H9 (cell line): ENCODE measurements at regions not wholly inside any gene's neighbourhood (a gene's known extent, or its start where the extent isn't known, plus 50 kb on each side); places are given as distances from the start of the nearest gene placed in this dataset.

Experiments used
- DNase-seq: peaks from one replicate; pipeline ENCODE4 v3.0.0-alpha.2; 2017
- H2AFZ ChIP-seq: one replicate; pipeline ENCODE4 v1.6.1; 2013; ENCODE audit warnings: mild to moderate bottlenecking, low read length, control low read depth, moderate library complexity
- H2AK5ac ChIP-seq: 2 replicates; pipeline ENCODE4 v1.6.1; 2013; ENCODE audit warnings: low read length, control low read depth, mixed read lengths; ENCODE audit not compliant: insufficient read length
- H2BK120ac ChIP-seq: one replicate; pipeline ENCODE4 v1.6.1; 2013; ENCODE audit warnings: low read depth, mild to moderate bottlenecking, low read length, control low read depth, inconsistent platforms; ENCODE audit not compliant: poor library complexity, severe bottlenecking
- H2BK12ac ChIP-seq: 2 replicates; pipeline ENCODE4 v1.6.1; 2013; ENCODE audit warnings: low read length, control low read depth, mixed read lengths, low read depth; ENCODE audit not compliant: insufficient read length
- H2BK15ac ChIP-seq: 2 replicates; pipeline ENCODE4 v1.6.1; 2013; ENCODE audit warnings: low read depth, low read length, control low read depth
- H2BK20ac ChIP-seq: one replicate; pipeline ENCODE4 v1.6.1; 2013; ENCODE audit warnings: low read depth, mild to moderate bottlenecking, low read length, control low read depth, inconsistent platforms; ENCODE audit not compliant: poor library complexity, severe bottlenecking
- H2BK5ac ChIP-seq: 2 replicates; pipeline ENCODE4 v1.6.1; 2013; ENCODE audit warnings: low read length, control low read depth, mixed read lengths; ENCODE audit not compliant: insufficient read length
- H3K14ac ChIP-seq: 2 replicates; pipeline ENCODE4 v1.6.1; 2013; ENCODE audit warnings: low read length, control low read depth; ENCODE audit not compliant: insufficient read depth
- H3K18ac ChIP-seq: 2 replicates; pipeline ENCODE4 v1.6.1; 2013; ENCODE audit warnings: low read depth, mild to moderate bottlenecking, mixed read lengths, low read length, control low read depth; ENCODE audit not compliant: insufficient read length
- H3K23ac ChIP-seq: 2 replicates; pipeline ENCODE4 v1.6.1; 2013; ENCODE audit warnings: low read length, control low read depth, mixed read lengths, low read depth; ENCODE audit not compliant: insufficient read length
- H3K23me2 ChIP-seq: 2 replicates; pipeline ENCODE4 v1.6.1; 2013; ENCODE audit warnings: low read depth, mild to moderate bottlenecking, mixed read lengths, low read length, control low read depth; ENCODE audit not compliant: insufficient read length, poor library complexity, severe bottlenecking
- H3K27ac ChIP-seq: 2 replicates; pipeline ENCODE4 v1.5.1; 2013; ENCODE audit warnings: low read length, control low read depth, mixed read lengths, low read depth; ENCODE audit not compliant: insufficient read length
- H3K27me3 ChIP-seq: 2 replicates; pipeline ENCODE4 v1.6.1; 2013; ENCODE audit warnings: low read length, control low read depth, inconsistent platforms; ENCODE audit not compliant: insufficient read depth
- H3K4ac ChIP-seq: 2 replicates; pipeline ENCODE4 v1.6.1; 2013; ENCODE audit warnings: low read depth, mild to moderate bottlenecking, control low read depth, inconsistent platforms, low read length, moderate library complexity
- H3K4me1 ChIP-seq: 2 replicates; pipeline ENCODE4 v1.6.1; 2013; ENCODE audit warnings: low read length, control low read depth, inconsistent platforms; ENCODE audit not compliant: insufficient read depth
- H3K4me2 ChIP-seq: 2 replicates; pipeline ENCODE4 v1.6.1; 2013; ENCODE audit warnings: low read length, control low read depth, mixed read lengths; ENCODE audit not compliant: insufficient read length, insufficient read depth
- H3K56ac ChIP-seq: 2 replicates; pipeline ENCODE4 v1.6.1; 2013; ENCODE audit warnings: low read depth, mild to moderate bottlenecking, mixed read lengths, low read length, control low read depth; ENCODE audit not compliant: insufficient read length
- H3K79me1 ChIP-seq: 2 replicates; pipeline ENCODE4 v1.6.1; 2013; ENCODE audit warnings: low read depth, mild to moderate bottlenecking, moderate library complexity, low read length, control low read depth, inconsistent platforms; ENCODE audit not compliant: insufficient read depth, poor library complexity, severe bottlenecking
- H3K79me2 ChIP-seq: 2 replicates; pipeline ENCODE4 v1.6.1; 2013; ENCODE audit warnings: low read length, control low read depth, inconsistent platforms; ENCODE audit not compliant: insufficient read depth
- H3K9ac ChIP-seq: 2 replicates; pipeline ENCODE4 v1.6.1; 2013; ENCODE audit warnings: low read length, control low read depth, mixed read lengths; ENCODE audit not compliant: insufficient read length; ENCODE audit errors: extremely low read depth
- H3K9me3 ChIP-seq: one replicate; pipeline ENCODE4 v1.6.1; 2013; ENCODE audit warnings: low read depth, low read length, inconsistent platforms; ENCODE audit not compliant: control insufficient read depth
- H3T11ph ChIP-seq: one replicate; pipeline ENCODE4 v1.6.1; 2013; ENCODE audit warnings: mild to moderate bottlenecking, low read length, control low read depth, inconsistent platforms
- H4K20me1 ChIP-seq: one replicate; pipeline ENCODE4 v1.6.1; 2013; ENCODE audit not compliant: control insufficient read depth, insufficient read length, insufficient read depth
- H4K5ac ChIP-seq: 2 replicates; pipeline ENCODE4 v1.6.1; 2013; ENCODE audit warnings: low read depth, mild to moderate bottlenecking, mixed read lengths, low read length, control low read depth; ENCODE audit not compliant: insufficient read length
- H4K8ac ChIP-seq: replicated peaks from 2 replicates; pipeline ENCODE4 v1.6.1; 2013; ENCODE audit warnings: low read length, control low read depth, mixed read lengths, low read depth; ENCODE audit not compliant: insufficient read length
- H4K91ac ChIP-seq: 2 replicates; pipeline ENCODE4 v1.6.1; 2013; ENCODE audit warnings: low read depth, mild to moderate bottlenecking, moderate library complexity, mixed read lengths, low read length, control low read depth; ENCODE audit not compliant: insufficient read length
- H3K27ac Mint-ChIP-seq, 3 experiments: 2 replicates in 2 of 3; 3 replicates in 1 of 3; pipeline ENCODE4 v1.8.0; 2020 to 2021; ENCODE audit warnings: mixed read lengths in 3 of 3, mild to moderate bottlenecking in 1 of 3, moderate library complexity in 1 of 3
- H3K27me3 Mint-ChIP-seq: 2 replicates; pipeline ENCODE4 v1.8.0; 2021; ENCODE audit warnings: low read depth, mild to moderate bottlenecking, moderate library complexity, mixed read lengths
- H3K36me3 Mint-ChIP-seq, 3 experiments: 2 replicates in 2 of 3; 3 replicates in 1 of 3; pipeline ENCODE4 v1.8.0; 2020 to 2021; ENCODE audit warnings: low read depth in 3 of 3, mixed read lengths in 3 of 3; ENCODE audit not compliant: insufficient read depth in 1 of 3
- H3K4me1 Mint-ChIP-seq, 2 experiments: 2 replicates each; pipeline ENCODE4 v1.8.0; 2020; ENCODE audit warnings: mixed read lengths in 2 of 2
- H3K4me3 Mint-ChIP-seq, 2 experiments: 2 replicates in 1 of 2; 3 replicates in 1 of 2; pipeline ENCODE4 v1.8.0; 2020 to 2021; ENCODE audit warnings: mild to moderate bottlenecking in 2 of 2, mixed read lengths in 2 of 2, moderate library complexity in 1 of 2
- H3K9me3 Mint-ChIP-seq, 2 experiments: 2 replicates in 1 of 2; 3 replicates in 1 of 2; pipeline ENCODE4 v1.8.0; 2020; ENCODE audit warnings: mild to moderate bottlenecking in 2 of 2, mixed read lengths in 2 of 2, moderate library complexity in 1 of 2
- CTCF ChIP-seq: fragments of 200-600 bp; sonication (generic); conservative IDR thresholded peaks from 3 replicates; pipeline ENCODE4 v1.8.0; 2021; ENCODE audit warnings: antibody characterized with exemption, mild to moderate bottlenecking
- WGBS: extraction: QIAGEN DNeasy Blood & Tissue Kit; methylation state at CpG from one replicate; pipeline ENCODE4 v1.1.7; 2013; ENCODE audit warnings: missing lambda C conversion rate, low lambda C conversion rate, mixed read lengths; ENCODE audit not compliant: insufficient read length; ENCODE audit errors: extremely low coverage; 5-methylcytosine and 5-hydroxymethylcytosine counted together

GRCh38 chr2:239539083-239539775 is 138.4 kb upstream of the HDAC4 start:
- Histone ChIP-seq H3K9me3 (no peaks in the 10 kb centered on the region), H3K4ac (no peak overlapping the region), H3K9ac (no peak overlapping the region), H2BK15ac (no peak overlapping the region), H3K14ac (no peak overlapping the region), H3K23me2 (no peaks in the 10 kb centered on the region), H3K79me2 (no peaks in the 10 kb centered on the region), H3T11ph (no peak overlapping the region), H2BK120ac (no peak overlapping the region), H3K56ac (no peak overlapping the region), H4K8ac (no peak overlapping the region), H3K27ac (no peak overlapping the region), H3K18ac (no peak overlapping the region), H3K4me2 (no peak overlapping the region), H3K79me1 (no peaks in the 10 kb centered on the region), H2AK5ac (no peak overlapping the region), H2AFZ (no peak overlapping the region), H3K4me1 (no peaks in the 10 kb centered on the region), H2BK5ac (no peak overlapping the region), H4K5ac (no peak overlapping the region), H2BK12ac (no peak overlapping the region), H3K23ac (no peak overlapping the region), H4K20me1 (no peaks in the 10 kb centered on the region), H4K91ac (no peak overlapping the region), H3K27me3 (no peaks in the 10 kb centered on the region), H2BK20ac (no peak overlapping the region)
- peaks cover 2 to 3% of the 10 kb centered on the region in 2 experiments; a peak in 2 of 5 replicates for H3K9me3 Mint-ChIP-seq
- no peak for DNase-seq
- TF ChIP-seq CTCF: peak; percentile 28; the same call in 1 of the 3 replicates
- H3K4me1 Mint-ChIP-seq: no peaks in the 10 kb centered on the region
- WGBS: no CpG with 5 or more reads among the region's 7 CpGs
- H3K27ac Mint-ChIP-seq: no peak overlapping the region
- H3K4me3 Mint-ChIP-seq: no peak overlapping the region
- peaks cover 7% of the 10 kb centered on the region for H3K27me3 Mint-ChIP-seq
- no peaks in the 10 kb centered on the region; a peak in 1 of 7 replicates for H3K36me3 Mint-ChIP-seq
